Caki2 (cell line): ENCODE measurements at regions not wholly inside any gene's neighbourhood (a gene's known extent, or its start where the extent isn't known, plus 50 kb on each side); places are given as distances from the start of the nearest gene placed in this dataset.

Source experiments
- DNase-seq: peaks from one replicate; pipeline ENCODE4 v3.0.0-alpha.2; 2015; ENCODE audit warnings: low read depth
- in situ Hi-C: cut with HindIII; loops from 2 replicates; pipeline ENCODE4 v1.10.0; 2016; ENCODE audit warnings: low sequenced_read_pairs, low pct_unique_long_range_greater_than_20kb, mixed read lengths

DNA sequence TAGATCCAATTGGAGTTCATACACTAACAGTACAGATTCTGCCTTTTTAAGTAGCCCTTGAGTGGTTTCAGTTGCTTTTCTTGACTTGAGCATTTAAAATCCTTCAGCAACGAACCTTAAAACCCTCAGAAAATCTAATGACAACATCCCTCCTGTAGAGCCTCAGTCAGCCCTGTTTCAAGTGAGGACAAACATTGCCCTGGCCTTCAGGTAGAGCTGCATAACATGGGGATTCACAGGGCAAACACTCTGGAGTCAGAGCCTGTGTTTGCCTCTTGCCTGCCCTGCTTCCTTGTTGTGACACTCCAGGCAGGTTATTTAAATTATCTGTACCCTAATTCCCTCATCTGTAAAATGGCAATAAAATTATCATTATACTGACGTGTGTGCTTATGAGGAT lies 96.1 kb upstream of the KCNA3 start:
- DNase-seq, result no peak
- in situ Hi-C loops, result no loop called here

DNA sequence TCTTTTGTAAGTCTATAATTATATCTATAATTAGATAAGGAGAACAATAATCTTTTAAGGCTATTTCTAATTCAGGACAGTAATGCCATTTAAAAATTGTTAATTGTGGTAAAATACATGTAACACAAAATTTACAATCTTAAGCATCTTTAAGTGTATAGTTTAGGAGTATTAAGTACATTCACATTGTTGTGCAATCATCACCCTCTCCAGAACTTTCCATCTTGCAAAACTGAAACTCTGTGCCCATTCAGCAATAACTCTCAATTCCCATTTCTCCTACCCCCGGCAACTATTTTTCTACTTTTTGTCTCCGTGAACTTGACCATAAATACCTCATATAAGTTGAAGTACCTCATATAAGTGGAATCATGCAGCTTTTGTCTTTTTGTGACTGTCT lies 93.9 kb upstream of the KCNA3 start:
- DNase-seq, result no peak
- in situ Hi-C loops, result no loop called here

DNA sequence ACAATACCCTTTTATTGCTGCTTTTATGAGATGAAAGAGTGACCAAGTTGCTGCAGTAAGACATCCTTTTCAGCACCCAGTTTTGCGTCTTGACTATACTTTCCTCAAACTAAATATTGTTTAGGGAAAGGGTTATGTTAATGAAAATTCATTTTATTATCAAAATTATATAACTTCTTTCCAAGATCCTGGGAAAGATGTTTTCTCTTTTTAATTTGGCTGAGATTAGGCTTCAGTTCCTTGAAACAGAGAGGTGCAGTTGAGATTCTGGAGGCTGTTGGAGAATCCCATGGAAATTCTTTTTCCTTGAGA lies 91.6 kb upstream of the KCNA3 start:
- in situ Hi-C loops, result no loop called here
- no peak for DNase-seq

DNA sequence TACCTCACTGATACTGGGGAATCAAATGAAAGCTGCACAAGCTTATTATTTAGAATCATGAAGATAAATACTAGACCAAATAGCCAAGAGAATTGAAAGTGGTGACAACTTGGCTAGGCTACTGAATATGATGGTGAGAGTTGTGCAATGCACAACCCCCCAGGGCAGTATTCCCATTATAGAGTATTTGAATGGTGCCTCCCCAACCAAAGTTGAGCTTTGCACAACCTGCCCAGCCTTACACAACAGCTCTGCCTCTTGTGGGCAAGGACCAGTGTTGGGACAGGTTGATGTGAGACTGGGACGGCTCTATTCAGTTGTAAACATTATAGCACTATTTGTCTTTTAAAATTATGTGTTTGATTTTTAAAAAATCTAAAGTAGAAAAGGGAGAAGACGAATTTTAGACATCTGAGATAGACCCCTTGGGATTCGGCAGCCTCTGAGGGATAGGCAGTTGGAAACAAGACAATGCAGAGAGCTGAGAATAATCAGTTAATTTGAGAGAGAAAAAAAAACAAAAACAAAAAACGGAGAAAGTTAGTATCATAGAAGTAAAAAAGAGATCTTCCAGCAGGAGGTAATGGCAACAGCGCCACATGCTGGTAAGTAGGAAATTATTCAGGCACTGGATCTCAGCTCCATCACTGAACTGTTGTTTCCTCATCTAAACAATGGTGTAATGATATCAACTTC lies 91.0 kb upstream of the KCNA3 start:
- DNase-seq, result peak; percentile 8
- in situ Hi-C loops, result no loop called here

DNA sequence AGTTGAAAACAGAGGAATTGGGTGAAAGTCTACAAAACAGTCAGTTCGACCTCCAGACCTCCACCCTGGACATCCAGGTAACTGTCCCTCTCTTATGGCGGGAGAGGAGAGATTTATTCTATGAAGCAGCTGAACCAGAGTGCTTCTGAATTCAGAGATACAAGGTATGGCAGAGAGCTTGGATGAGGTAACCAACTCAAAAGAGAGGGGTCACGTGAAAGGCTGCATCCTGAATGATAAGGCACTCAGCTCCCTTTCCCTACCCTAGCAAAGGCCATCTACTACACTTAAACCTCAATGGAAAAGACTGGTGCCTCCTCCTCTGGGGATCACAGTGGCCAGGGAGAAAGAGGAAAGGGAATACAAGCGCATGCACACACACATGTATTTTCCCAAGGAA lies 88.4 kb upstream of the KCNA3 start:
- DNase-seq, result no peak
- in situ Hi-C loops, result no loop called here

DNA sequence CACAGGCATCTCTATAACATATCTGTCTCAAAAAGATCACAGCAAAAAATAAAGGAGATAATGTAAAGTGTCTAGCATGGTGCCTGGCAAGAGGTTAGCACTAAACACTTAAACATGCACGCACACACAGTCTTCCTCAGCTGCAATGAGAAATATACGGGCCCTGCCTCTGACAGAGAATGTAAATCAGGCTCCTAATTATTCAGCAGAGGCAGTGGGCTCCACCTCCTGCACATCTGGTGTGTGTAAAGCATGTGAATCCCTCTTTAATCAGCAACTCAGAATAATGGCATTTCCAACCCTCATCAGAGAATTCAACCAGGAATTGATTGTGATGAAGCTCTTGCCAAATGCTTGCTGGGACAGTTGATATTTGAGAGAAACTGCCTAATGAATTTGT lies 85.6 kb upstream of the KCNA3 start:
- DNase-seq, result no peak
- in situ Hi-C loops, result no loop called here

DNA sequence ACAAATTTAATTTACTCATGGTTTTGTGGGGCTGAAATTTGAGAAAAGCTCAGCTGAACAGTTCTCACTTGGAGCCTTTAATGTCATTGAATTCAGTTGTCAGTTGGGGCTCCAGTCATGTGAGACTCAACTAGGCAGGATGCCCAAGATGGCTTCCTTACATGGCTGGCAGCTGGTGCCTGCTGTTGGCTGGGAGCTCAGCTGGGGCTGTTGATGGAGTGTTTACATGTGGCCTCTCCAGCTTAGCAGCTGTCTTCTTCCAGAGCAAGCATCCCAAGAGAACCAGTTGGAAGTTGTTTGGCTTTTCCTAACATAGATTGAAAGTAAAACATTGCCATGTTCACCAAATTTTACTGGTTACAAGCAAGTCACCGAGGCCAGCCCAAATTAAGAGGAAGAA lies 81.8 kb upstream of the KCNA3 start:
- in situ Hi-C loops, result no loop called here
- no peak for DNase-seq

DNA sequence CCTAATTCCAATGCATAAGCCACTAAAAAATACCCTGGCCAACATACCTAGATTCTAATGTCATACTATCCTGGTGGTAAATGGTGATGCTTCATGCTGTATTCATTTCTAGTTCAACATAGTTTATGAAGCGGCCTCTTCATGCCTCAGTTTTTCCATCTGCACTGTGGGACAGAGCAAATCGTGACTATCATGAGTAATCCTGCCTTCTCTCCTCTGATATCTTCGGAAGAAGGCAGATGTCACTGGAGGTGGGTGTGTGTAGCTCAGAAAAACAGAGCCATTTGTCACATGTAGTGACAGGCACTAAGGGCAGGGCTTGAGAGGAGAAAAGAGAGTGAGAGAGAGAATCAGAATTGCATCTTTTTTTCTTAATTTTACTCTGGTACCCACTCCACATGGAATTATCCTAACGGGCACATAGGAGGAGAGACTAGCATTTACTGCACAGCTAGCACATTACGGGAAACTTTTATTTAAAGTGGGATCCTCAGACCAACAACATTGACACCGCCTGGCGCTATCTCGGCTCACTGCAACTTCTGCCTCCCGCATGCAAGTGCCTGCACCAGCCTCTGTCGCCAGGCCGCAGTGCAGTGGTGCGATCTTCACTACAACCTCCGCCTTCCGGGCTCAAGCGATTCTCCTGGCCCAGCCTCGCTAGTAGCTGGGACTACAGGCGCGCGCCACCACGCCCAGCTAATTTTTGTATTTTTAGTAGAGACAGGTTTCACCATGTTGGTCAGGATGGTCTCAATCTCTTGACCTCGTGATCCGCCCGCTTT lies 78.4 kb upstream of the KCNA3 start:
- in situ Hi-C loops, result no loop called here
- DNase-seq, result no peak

DNA sequence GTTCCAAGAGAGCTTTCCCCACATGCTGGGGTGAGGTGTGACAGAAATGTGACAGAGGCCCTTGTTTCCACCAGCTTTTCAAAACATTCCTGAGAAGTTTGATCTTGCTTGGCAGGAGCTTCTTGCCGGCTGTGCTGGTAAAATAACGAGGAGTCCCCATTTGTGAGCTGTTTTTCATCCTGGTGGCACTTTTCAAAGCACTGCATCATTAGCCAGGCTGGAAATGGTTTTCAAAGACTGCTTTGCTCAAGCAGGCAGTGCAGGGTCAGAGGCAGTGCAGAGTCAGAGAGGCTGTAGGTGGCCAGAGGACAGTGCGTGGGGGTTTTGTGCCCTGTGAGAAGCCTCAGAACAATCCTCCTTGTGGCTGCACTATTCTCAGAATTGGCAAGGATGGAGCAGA lies 75.8 kb upstream of the KCNA3 start:
- no peak for DNase-seq
- in situ Hi-C loops, result no loop called here

DNA sequence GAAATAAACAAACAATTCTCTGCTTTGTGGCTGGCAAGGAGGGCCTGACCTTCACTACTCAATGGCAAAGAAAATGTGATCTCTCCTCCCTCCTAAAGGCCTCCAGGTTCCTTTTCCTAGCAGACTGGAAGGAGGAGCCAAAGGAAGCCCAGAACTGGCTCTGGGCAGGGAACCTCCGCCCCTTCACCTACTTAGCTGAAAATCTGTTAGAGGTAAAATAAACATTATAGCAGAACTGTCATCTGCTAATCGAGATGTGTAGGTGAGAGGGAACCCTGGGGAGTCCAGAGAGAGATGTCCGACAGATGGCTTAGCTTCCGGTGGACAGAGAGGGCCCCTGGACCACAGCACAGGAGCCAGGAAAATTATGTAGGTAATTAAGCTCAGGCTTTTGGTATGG lies 75.2 kb upstream of the KCNA3 start:
- no peak for DNase-seq
- in situ Hi-C loops, result no loop called here

DNA sequence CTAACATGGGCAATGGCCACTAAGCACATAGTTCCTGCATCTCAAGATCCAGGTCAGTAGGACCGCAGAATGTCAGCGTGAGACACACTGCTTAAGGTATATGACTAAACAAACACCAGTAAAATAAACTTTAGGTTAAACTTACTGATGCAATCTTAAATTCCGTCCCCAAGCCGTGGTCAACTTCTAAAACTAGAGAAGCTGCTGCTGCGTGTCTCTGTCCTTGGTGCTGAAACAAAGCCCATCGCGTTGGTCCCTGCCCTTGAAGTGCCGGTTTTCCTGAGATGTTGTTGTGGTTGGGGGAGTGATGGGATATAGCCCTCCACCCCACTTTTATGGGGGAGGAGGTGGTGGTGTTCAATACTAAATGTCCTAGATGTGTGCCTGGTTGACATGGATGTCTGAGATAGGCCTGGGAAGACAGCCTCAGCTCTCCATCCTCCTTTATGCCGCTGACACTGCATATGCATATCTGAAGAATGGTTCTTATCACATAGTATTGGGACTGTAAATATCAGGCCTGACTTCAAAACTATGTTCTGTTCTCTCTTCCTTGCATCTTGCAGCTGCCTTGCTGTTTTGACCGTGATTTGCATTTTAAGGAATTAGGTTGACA lies 72.0 kb upstream of the KCNA3 start:
- in situ Hi-C loops, result no loop called here
- peak; percentile 26 for DNase-seq

DNA sequence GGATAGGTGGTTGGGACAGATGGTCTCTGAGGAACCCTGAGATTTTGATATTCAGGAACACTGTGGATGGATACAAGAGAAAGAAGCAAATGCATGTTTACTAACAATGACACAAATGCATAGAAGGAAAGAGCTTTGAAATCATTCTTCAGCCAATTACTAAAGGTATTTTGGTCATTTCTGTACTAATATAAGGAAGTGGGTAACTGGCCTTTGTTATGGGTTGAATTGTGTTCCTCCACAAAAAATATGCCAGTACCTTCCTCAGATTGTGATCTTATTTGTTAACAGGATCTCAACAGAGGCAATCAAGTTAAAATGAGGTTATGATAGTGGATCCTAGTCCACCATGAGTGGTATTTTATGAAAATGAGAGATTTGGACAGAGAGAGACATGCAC lies 68.7 kb upstream of the KCNA3 start:
- no peak for DNase-seq
- in situ Hi-C loops, result no loop called here

DNA sequence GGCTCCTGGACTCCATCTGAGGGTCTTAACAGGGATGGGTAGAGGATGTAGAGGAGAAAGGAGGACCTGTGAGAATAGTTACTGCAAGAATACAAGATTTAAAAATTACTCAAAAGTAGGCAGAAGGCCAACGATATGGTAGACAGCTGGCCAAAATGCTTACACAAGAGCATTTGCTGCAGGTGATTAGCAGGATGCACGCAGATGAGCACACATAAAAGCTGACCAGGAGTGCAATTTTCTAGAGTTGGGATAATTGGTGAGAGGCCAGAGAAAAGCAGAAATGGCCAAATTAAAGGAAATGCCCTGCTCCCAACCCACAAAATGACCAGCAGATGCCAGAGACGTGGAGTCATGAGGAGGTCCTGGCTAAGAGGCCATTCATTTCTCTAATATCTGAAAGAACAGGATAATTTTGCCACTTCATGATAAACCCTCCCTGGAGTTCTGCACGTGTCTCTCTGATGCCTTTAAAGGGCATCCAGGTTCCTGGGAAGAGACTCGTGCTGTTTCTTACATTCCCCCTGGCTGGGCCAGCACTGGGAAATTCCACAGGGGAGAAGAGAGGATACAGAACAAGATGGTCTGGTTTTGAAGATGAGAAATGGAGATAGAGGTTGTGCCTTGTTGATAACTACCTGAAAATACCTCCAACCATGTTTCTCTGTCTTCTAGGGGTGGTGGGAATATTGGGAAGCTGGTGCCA lies 62.3 kb upstream of the KCNA3 start:
- DNase-seq, result no peak
- in situ Hi-C loops, result no loop called here

DNA sequence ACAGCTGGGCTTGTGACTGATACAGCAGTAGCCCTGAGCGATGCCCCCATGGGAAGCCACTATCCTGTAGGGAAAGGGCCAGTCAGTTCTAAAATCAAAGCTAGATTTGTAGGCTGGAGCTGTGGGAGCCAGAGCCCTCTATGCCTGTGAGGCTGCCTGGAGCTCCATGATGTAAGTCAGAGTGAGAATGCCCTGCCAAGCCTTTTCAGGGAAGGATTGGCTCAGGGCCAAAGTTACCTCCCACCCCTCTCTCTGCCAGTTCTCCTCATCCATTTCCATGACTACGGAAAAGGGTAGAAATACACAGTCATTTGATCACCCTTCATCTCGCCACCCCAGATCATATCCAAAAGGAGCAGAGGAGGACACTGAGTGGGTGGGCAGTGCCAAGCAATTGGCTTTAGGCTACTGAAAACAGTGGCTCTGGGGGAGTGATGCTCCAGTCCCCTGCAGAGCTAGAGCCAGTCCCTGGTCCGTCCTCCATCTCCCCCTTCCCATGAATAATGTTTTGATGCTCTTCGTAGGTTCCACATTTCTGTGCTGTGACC lies 59.5 kb upstream of the KCNA3 start:
- DNase-seq, result no peak
- in situ Hi-C loops, result no loop called here

DNA sequence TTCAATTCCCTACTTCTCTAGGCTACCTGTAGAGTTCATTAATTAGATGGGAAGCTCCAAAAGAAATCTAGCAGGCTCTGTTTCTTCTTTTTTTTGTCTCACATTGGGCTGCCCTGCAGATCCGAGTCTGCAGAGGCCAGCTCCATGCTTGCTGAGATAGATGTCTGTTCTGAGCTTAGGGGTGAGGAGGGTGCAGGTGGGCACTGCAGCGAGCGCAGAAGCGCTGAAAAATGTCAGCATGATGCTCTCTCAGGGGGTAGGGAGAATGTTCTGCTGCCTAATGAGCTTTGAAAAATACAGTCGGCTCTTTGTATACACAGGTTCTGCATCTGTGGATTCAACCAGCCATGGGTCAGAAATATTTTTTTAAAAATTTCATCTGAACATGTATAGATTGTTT lies 56.8 kb upstream of the KCNA3 start:
- DNase-seq, result no peak
- in situ Hi-C loops, result no loop called here

DNA sequence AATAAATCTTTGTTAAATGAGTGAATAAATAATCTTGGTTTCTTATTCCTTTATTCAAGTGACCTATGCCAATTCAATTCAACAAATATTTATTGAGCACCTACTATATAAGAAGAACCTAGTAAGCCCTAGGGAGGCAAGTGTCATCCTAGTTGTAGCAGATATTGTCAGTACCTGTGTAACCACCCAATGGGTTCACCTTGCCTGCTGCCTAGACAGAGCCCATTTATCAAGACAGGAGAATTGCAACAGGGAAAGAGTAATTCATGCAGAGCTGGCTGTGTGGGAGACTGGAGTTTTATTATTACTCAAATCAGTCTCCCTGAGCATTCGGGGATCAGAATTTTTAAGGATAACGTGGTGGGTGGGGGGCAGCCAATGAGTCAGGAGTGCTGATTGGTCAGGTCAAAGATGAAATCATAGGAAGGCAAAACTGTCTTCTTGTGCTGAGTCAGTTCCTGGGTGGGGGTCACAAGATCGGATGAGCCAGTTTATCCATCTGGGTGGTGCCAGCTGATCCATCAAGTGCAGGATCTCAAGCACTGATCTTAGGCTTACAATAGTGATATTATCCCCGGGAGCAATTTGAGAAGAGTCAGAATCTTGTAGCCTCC lies 53.8 kb upstream of the KCNA3 start:
- no peak for DNase-seq
- in situ Hi-C loops, result no loop called here

DNA sequence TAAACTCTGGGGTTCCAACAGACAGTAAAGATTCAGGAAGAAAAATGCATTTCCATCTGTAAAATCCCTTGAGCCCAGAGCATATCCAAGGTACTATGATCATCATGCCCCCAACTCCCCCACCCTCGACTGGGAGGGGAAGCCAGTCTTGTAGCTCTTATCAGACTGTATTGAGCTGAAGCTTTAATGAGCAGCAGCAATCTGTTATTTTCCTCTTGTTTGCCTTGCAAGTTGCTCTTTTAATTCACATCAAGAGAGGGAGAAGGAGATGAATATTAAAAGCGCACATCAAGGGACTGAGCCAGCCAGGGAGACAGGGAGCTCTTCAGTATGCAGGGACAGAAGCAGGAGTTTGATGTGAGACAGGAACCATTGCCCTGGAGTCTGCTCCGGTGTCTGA lies 52.5 kb upstream of the KCNA3 start:
- no peak for DNase-seq
- in situ Hi-C loops, result no loop called here

DNA sequence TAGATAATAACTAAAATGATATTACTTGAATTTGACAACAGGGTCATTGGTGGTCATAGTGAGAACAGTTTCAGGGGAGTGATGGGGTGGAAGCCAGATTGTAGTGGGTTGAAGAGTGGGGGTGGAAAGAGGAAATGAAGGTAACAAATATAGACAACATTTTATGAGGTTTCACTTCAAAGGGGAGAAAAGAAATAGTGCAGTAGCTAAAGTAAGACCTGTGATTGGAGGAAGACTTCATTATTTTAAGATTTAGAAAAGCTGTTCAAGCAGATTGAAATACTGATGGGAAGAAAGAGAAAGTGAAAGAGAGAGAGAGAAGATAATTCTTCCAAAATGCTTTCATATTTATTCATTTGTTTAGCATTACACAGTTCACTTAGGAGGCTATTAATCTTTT lies 52.0 kb upstream of the KCNA3 start:
- in situ Hi-C loops, result no loop called here
- no peak for DNase-seq
